Stimulated activated CD4-positive, alpha-beta T cell treated with anti-CD3 and anti-CD28 coated beads, TNF-alpha, amount 100 ng/mL, for 24 hours (primary cell): ENCODE measurements at regions not wholly inside any gene's neighbourhood (a gene's known extent, or its start where the extent isn't known, plus 50 kb on each side); places are given as distances from the start of the nearest gene placed in this dataset.
"Not testable (repeated sequence)": the region's sequence is repeated elsewhere in the genome, so short reads cannot be mapped to it uniquely, and the experiment has no call there.

Experiments
- DNase-seq, 3 experiments: peaks; one replicate each; pipeline ENCODE4 v3.0.0-alpha.2; 2020; ENCODE audit warnings: low read depth in 3 of 3

DNA sequence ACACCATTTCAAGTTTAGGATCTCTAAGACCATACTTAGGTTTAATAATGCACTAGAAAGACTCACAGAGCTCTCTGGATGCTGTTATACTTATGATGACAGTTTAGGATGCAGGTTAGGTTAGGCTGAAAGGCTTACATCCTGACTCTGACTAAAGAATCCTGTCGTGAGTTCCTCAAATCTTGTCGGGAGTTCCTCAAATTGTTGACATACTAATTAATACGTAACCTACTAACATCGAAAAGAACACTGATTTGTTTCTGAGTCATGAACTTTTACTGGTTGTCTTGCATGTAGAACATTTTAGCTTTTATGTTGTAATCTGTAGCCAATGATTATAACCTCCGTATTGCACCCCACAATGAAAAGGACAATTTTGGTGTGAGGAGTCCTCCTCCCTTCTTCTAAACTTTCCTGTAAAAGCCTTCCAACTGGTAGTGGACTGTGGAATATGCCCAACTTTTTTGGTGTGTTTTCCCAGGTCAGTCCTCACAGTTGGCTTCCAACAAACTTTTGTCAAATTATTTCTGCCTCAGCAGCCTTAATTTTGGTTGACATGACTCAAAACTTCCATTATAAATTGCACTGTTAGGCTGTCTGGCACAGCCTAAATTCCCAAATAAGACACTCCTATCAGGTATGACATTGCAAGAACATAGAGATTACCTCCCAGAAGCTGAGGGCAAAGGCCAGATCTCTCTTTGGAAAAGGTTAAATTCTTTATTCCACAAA lies 107.9 kb upstream of the PALMD start:
- no peak for DNase-seq

DNA sequence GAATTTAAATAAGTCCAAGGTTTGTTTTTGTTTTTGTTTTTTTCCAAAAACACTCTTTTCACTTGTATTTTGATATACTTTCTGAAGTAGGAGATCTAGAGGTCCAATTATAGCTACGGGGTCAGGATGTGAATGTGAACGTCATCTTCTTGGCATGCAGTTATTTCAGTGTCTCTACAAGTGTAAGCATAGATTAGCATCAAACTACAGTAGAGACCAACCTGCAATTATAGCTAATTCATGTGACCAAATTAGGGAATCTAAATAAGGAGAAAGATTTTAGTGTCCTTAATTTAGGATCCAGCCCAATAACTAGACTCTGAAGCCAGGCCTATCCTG lies 107.3 kb upstream of the PALMD start:
- DNase-seq, result no peak

DNA sequence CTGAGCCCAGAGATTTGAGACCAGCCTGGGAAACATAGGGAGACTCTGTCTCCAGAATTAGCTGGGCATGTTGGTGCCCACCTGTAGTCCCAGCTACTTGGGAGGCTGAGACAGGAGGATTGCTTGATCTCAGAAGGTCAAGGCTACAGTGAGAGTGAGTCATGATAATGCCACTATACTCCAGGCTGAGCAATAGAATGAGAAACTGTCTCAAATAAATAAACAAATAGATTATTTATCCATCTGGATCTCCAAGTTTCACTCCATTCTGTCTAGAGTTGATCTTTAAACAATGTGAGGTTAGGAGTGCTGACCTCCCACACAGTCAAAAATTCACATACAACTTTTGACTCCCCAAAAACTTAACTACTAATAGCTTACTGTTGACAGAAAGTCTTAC lies 106.8 kb upstream of the PALMD start:
- DNase-seq, result no peak

DNA sequence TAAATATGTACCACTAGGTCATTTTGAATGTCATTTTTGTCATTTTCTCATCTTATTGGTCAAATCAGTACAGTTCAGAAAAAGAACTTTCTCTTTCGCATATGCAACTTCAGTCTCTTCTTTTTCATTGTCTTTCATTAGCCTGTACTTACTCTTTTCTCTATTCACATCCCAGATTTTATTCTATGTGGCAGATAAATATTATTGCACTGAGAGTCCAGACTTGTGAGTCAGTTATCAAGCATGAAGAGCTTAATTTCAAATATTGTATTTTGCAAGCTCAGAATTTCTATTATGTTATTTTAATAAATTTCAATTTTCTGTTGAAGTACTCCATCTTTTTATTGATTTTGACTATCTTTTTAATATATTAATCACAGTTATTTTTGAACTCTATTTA lies 105.2 kb upstream of the PALMD start:
- no peak for DNase-seq

DNA sequence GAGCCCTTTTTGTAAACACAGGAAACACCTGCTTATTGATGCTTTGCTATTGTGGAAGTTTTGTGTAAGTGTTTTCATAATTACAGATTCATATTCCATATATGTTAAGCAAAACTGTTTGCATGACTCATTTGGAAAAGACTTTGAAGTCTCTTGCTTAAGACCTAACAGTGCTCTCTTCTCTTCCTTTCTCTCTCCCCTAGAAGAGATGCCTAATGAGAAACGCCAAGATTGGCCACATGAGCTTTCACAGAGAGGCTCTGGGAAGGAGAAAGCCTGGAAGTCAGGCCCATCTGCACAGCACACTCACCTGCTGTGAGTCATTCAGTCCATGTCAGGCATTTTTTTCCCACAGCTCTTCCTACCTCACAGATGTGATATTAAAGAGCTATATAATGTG lies 101.6 kb upstream of the PALMD start:
- no peak for DNase-seq

DNA sequence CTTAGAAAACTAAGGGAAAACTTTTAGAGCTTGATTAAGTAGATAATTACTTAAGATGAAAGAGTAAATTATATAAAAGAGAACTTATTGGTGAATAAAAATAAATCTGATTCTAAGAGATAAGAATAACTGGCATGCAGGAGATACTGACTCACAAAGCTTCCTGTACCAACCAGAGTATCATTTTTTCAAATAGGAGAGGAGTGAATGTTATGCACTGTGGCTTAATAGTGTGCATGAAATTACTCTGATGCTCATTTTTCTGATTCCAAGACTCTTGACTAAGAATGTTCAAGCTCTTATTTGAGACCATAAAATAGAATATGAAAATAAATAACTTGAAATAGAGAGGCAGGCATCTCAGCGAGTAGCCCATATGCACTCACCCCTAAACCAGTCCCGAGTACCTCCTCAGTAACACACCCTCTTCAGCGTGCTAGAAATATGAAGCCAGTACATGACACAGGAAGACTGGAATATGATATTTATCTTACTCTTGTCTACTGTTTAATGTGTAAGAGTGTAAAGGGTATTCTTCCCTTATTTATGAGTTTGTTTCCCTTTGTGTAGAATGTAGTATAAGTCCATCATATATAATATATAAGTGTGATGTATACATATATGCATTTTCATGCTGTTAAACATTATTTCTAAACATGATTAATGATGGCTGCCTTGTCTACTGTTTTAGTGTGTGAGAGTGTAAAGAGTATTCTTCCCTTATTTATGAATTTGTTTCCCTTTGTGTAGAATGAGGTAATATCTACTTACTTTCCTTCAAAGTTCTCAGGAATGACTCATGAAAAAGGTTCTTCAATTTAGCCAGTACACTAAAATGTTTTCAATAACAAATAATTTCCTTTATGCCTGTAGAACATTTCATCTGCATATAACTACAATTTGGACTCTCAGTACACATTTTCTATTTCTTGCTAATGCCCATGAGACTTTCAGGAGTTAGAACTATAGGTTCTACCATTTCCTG lies 99.2 kb upstream of the PALMD start:
- no peak for DNase-seq

DNA sequence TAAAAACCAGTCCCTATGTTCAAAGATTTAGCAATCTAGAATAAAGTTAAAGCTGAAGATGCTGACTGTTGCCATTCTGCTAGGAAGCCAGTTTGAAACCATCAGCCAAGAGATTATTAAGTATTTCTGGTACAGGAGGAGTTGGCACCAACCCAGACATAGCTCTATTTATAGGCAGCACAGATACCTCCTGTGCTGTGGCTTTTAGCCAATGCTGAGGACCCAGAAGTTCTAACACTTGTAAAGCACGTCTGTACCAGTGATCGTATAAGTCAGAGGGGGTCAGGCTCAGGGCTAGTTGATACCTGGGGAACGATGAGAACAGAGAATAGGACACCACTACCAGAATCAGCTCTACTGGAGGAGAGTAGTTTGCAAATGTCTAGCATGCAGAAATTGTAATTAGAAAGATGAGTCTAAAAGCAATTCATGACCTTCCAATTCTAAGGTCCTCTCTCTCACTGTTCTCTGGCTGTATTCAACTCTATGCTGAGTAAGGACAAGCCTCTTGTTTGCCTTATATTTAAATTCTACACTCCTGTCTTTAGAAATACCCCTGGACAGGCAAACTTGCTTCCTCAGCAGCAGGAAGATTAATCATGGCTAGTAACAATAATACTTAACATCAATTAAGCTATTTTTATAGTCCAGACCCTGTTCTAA lies 96.8 kb upstream of the PALMD start:
- DNase-seq, result no peak

DNA sequence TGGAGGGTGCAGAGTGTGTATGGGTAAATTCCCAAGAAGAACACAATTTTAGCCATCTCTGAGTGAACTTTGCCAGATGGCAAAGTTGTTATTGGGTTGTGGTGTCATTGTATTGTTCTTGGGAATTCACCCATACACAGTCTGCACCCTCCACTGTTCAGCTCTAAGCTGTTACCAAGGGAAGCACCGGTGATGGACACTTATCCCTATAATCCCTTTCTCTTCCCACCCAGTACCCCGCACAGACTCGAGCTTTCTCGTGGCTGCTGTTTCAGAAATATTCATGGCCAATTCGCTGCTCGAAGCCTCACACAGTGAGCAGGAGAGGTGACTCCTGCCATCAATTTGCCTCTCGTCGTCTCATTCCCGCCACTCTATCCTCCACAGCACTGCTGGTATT lies 95.7 kb upstream of the PALMD start:
- no peak for DNase-seq

DNA sequence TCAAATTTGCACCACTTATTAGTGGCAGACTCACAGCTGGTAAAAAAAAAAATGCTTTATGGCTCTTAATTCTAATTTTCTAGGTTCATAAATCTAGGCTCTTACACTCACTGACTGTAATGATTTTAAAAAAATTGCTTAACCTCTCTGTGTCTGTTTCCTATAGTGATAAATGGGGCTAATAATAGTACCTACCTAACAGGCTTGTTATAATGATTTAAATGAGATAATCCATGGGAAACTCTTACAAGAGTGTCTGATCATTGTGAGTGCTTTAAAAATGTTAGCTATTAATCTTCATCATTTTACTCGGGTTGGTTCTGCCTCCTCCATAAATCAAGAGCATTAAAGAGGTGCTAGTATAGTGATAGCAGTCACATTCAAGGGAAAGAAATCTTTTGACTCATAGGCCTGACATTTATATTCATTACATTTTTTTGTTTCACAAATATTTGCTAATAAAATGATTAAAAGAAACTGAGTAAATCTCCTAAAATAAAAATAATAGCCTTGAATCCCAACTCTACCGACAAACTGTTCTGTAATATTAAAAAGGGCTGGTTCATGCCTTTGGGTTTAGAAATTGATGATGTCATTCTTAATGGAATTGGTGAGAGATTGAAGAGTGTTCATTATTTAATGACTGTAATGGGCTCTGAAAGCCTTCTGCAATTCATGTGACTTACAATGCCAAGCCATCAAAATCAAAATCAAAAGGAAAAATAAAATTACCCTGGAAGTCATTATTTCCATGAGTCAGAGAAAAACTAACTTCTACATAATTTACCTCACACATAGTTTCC lies 93.9 kb upstream of the PALMD start:
- DNase-seq, result no peak

DNA sequence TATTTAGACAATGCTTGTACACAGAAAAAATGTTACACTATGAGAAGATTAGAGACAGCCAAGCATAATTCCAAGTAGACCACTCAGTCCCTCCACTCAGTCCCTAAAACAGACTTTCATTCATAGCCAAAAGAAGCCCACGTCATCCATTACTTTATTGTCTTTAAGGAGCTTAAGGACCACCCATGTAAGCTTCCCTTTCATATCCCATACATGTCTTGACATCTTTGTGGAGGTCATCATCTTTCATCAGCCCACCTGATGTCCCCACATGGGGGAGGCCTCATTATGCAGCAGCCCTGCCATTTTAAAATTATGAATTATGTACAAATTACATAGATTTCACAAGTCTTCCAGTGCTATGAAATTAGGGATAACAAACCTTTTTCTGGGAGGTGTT lies 92.6 kb upstream of the PALMD start:
- DNase-seq, result no peak

DNA sequence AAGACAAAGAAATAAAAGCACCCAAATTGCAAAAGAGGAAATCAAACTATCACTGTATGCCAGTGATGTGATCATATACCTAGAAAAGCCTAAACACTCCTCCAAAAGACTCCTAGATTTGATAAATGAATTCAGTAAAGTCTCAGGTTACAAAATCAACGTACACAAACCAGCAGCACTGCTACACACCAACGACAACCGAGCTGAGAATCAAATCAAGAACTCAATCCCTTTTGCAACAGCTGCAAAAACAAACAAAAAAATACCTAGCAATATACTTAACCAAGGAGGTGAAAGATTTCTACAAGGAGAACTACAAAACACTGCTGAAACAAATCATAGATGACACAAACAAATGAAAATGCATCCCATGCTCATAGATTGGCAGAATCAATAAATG lies 92.1 kb upstream of the PALMD start:
- DNase-seq, result not testable (repeated sequence)

DNA sequence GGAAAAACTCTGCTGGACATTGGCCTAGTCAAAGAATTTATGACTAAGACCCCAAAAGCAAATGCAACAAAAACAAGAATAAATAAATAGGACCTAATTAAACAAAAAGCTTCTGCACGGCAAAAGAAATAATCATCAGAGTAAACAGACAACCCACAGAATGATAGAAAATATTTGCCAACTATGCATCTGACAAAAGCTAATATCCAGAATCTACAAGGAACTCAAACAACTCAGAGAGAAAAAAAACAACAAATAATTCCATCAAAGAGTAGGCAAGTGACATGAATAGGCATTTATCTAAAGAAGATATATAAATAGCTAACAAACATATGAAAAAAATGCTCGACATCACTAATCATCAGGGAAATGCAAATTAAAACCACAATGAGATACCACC lies 91.2 kb upstream of the PALMD start:
- no peak for DNase-seq

DNA sequence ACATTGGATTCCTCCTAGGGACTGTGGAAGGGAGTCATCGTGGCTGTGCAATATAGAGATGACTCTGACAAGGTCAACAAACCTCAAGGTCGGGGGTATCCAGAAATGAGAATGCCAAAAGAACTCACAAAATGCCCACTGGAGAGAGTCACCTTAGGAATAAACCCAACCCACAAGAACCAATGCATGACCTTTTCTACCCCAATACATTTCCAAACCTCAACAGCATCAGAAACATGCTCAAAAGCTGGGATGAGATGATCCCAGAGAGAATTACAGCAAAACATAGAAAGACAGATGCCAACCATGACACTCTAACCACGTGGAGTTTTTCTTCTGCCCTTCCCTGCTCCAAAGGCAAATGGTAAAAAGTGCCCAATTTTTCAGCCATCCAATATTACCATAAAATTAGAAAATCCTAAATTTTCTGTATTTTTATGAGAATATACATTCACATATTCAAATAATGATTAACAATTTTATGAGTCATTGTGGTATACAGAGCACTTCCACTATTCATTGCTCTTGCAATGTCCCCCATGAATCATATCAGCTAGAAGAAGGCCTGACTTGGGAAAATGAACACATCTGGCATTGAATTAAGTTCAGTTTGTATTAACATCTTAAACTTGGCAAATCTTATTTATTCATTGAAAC lies 88.2 kb upstream of the PALMD start:
- no peak for DNase-seq

DNA sequence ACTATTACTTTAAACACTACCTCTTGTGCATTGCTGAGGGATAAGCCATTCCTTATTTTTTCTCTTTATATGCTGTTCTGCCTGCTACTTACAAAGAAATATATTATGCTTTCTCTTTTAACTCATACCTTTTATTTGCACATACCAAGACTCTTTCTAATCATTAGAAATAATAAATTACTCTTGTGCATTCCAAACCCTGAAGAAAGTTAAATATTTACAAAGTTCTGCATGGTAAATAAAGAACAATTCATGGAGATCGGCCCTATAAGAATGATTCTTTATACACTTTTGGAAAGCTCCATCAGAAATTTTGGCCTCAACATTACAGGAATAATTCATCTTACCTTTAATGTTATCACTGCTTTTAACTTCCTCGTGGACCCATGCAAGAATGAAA lies 86.7 kb upstream of the PALMD start:
- no peak for DNase-seq

DNA sequence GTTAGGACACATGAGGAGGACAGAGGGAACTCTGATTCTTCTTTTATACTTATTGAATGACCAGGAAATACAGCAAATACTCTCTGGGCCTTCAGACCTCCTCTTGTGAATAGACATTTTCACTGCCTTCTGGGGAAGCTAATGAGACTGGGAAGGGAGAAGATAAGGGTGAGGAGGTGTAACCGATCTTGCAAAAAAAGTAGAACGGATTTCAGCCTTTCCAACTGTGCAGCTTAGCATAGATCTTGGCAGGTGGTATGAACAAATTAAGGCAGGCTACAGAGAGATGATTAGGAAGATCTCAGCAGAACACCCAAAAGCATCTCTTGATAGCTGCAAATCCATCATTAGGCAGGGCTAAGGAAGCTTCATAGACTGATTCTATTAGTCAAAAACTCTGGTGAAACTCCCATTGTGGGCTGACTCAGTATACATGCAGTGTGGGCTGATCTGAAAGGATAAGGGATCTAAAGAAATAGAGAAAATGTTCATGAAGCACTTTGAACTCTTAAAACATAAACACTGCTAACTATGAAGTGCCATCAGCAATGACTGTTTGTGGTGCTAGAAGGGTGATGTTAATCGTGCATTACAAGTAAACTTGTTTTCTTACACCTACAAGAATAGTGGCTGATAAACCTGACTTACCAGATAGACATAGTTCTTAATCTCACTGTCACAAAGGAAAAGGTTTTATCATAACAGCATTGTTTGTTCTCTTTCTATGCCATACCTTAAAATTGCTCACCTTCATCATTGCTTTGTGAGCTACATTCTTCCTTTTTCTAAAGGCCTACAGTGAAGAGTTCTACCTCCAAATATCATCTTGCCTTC lies 85.5 kb upstream of the PALMD start:
- no peak for DNase-seq

DNA sequence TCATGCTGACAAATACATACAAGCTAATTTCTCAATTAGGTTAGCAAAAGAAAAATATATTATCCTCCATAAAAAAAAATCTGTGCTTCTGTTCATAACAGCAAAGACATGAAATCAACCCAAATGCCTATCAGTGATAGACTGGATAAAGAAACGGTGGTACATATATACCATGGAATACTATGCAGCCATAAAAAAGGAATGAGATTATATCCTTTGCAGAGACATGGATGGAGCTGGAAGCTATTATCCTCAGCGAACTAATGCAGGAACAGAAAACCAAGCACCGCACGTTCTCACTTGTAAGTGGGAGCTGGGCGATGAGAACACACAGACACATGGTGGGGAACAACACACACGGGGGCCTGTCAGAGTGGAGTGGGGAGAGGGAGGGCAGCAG lies 84.0 kb upstream of the PALMD start:
- no peak for DNase-seq

DNA sequence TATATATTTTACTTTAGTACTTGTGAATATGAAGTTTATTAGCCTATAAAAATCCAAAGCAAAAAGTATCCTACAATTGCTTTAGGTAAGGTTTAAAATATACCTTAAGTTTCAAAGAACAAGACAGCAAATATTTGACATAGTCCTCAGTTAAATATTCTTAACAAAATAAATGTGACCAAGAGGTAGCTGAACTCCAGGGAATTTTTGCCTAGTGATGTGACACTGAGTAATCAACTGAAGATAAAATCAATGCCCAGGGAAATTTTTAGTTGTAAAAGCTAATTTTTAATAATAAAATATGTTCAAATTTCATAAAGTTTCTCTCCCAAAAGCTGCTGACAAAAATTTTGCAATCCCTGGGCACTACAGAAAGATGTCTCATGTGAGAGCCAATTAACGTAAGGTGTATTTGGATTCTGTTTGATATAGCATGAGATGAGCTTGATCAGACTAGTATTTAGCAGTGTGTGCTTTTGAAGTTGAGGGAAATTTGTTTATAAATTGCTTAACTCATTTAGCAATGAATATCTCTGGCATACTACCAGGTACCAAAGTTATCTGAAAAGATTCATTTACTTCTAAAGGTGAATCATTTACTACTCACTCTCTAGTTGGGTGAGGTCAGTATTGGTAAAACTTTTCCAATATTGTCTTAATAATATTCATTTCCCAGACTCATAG lies 80.2 kb upstream of the PALMD start:
- DNase-seq, result no peak

DNA sequence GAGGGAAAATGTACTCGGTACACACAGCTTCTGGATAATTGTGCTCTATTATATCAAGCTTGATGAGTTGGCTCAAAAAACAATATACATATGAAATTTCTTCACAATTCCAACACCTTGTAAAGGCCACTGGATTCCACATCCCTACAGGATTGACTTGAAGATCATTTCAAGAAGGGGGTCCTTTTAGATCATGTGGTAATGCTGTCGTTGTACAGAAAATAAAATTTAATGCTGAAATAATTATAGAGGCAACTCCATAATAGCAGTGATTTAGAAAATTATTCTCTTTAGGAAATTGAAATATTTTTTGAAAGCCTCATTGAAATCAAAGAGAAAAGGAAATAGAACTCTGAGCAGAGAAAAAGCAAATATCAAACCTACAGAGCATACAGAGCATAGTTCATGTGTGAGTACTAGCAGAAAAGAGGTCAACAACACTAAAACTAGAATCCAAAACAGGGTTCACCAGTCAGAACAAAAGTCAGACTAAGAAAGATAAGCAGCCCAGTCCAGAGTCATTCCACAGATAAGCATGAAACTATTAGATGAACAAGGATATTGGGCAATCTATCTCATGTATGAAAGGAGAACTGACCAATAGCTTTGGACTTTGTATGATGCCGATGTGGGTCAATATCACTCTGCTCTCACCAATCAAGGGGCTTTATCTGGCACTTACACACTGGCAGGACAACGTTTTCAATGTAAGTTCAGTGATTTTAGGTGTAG lies 79.5 kb upstream of the PALMD start:
- DNase-seq, result no peak

DNA sequence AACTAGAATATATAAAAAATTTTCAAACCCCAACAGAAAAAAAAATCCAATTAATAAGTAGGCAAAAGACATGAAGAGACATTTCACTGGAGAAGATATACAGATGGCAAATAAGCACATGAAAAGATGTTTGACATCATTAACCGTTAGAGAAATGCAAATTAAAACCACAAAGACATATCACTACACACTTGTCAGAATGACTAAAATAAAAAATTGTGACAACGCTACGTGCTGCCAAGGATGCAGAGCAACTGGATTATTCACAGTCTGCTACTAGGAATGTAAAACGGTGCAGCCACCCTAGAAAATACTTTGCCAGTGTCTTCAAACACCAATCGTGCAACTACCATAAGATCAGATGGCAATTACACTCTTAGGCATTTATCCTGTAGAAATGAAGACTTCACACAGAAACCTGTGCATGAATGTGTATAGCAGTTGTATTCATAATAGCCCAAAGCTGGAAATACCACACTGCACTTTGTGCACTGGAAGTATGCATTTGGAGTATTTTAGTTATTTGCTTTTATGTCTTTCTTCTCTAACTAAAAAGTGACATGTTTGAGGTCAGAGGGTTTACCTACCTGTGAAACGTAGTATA lies 75.3 kb upstream of the PALMD start:
- no peak for DNase-seq
